Neuronal stem cell (in vitro differentiated cells): ENCODE measurements at regions not wholly inside any gene's neighbourhood (a gene's known extent, or its start where the extent isn't known, plus 50 kb on each side); places are given as distances from the start of the nearest gene placed in this dataset.
A peak's percentile ranks its signal among the peaks of the same experiment; 100 is the strongest.

Experiments used
- DNase-seq: peaks from one replicate; pipeline ENCODE4 v3.0.0-alpha.2; 2013; ENCODE audit warnings: low spot score
- H2AFZ ChIP-seq: one replicate; pipeline ENCODE4 v1.6.1; 2013; ENCODE audit warnings: mild to moderate bottlenecking, low read length, inconsistent platforms
- H2AK5ac ChIP-seq: 2 replicates; pipeline ENCODE4 v1.6.1; 2013; ENCODE audit warnings: low read depth, mild to moderate bottlenecking, inconsistent platforms, low read length, moderate library complexity, mixed read lengths
- H2BK120ac ChIP-seq: 2 replicates; pipeline ENCODE4 v1.6.1; 2013; ENCODE audit warnings: low read depth, mild to moderate bottlenecking, inconsistent platforms, low read length, moderate library complexity, mixed read lengths
- H2BK12ac ChIP-seq: one replicate; pipeline ENCODE4 v1.6.1; 2013; ENCODE audit warnings: low read length, inconsistent platforms
- H2BK15ac ChIP-seq: 2 replicates; pipeline ENCODE4 v1.6.1; 2013; ENCODE audit warnings: mild to moderate bottlenecking, low read length, inconsistent platforms, mixed read lengths
- H2BK5ac ChIP-seq: one replicate; pipeline ENCODE4 v1.6.1; 2013; ENCODE audit warnings: inconsistent platforms, mild to moderate bottlenecking, low read length, moderate library complexity
- H3K14ac ChIP-seq: one replicate; pipeline ENCODE4 v1.6.1; 2013; ENCODE audit warnings: low read length, inconsistent platforms
- H3K18ac ChIP-seq: 2 replicates; pipeline ENCODE4 v1.6.1; 2013; ENCODE audit warnings: low read length, inconsistent platforms
- H3K23ac ChIP-seq: 2 replicates; pipeline ENCODE4 v1.6.1; 2013; ENCODE audit warnings: low read depth, mild to moderate bottlenecking, mixed read lengths, low read length, inconsistent platforms; ENCODE audit not compliant: poor library complexity
- H3K27ac ChIP-seq: replicated peaks from 3 replicates; pipeline ENCODE4 v1.5.1; 2013; ENCODE audit warnings: low read length, inconsistent platforms
- H3K27me3 ChIP-seq, 3 experiments: 2 replicates each; pipeline ENCODE4 v1.6.1; 2013; ENCODE audit warnings: low read length in 3 of 3, mild to moderate bottlenecking in 2 of 3, inconsistent platforms in 1 of 3, low read depth in 1 of 3, mixed read lengths in 1 of 3, moderate library complexity in 1 of 3; ENCODE audit not compliant: control insufficient read depth in 3 of 3, insufficient read depth in 3 of 3
- H3K36me3 ChIP-seq, 2 donors: replicated peaks in 1 of 2; 2 replicates each; pipeline ENCODE4 v1.6.1; 2013; ENCODE audit warnings: low read length in 2 of 2; ENCODE audit not compliant: control insufficient read depth in 2 of 2, insufficient read depth in 2 of 2
- H3K4ac ChIP-seq: 2 replicates; pipeline ENCODE4 v1.6.1; 2013; ENCODE audit warnings: inconsistent platforms, mild to moderate bottlenecking, low read length, moderate library complexity
- H3K4me1 ChIP-seq, 2 donors: 1 replicate in 1 of 2; 2 replicates in 1 of 2; pipeline ENCODE4 v1.6.1; 2013; ENCODE audit warnings: low read length in 2 of 2, low read depth in 1 of 2; ENCODE audit not compliant: control insufficient read depth in 2 of 2, insufficient read depth in 1 of 2
- H3K4me2 ChIP-seq: one replicate; pipeline ENCODE4 v1.6.1; 2013; ENCODE audit warnings: mild to moderate bottlenecking, low read length, inconsistent platforms; ENCODE audit not compliant: insufficient read depth, poor library complexity, severe bottlenecking
- H3K4me3 ChIP-seq, 2 donors: 2 replicates each; pipeline ENCODE4 v1.5.1; 2013; ENCODE audit warnings: low read length in 2 of 2, mild to moderate bottlenecking in 2 of 2, inconsistent platforms in 1 of 2, moderate library complexity in 1 of 2
- H3K79me1 ChIP-seq: one replicate; pipeline ENCODE4 v1.6.1; 2013; ENCODE audit warnings: low read depth, mild to moderate bottlenecking, inconsistent platforms, low read length, moderate library complexity
- H3K9ac ChIP-seq: one replicate; pipeline ENCODE4 v1.6.1; 2013; ENCODE audit warnings: mild to moderate bottlenecking, low read depth, low read length, inconsistent platforms; ENCODE audit not compliant: poor library complexity
- H3K9me3 ChIP-seq, 2 donors: replicated peaks in 1 of 2; 2 replicates each; pipeline versions ENCODE3 to v1.6.1; 2013; ENCODE audit warnings: low read length in 2 of 2, mild to moderate bottlenecking in 2 of 2, inconsistent platforms in 1 of 2, low read depth in 1 of 2, mixed read lengths in 1 of 2, moderate library complexity in 1 of 2; ENCODE audit not compliant: control insufficient read depth in 2 of 2, insufficient read depth in 1 of 2
- H4K8ac ChIP-seq: one replicate; pipeline ENCODE4 v1.6.1; 2013; ENCODE audit warnings: low read depth, mild to moderate bottlenecking, inconsistent platforms, low read length, moderate library complexity
- H4K91ac ChIP-seq: one replicate; pipeline ENCODE4 v1.6.1; 2013; ENCODE audit warnings: low read length, low read depth, mild to moderate bottlenecking, inconsistent platforms; ENCODE audit not compliant: poor library complexity
- WGBS, 2 donors: extraction: QIAGEN DNeasy Blood & Tissue Kit; methylation state at CpG; one replicate each; pipeline ENCODE4 v1.1.7; 2013; ENCODE audit warnings: missing lambda C conversion rate in 2 of 2, mixed read lengths in 1 of 2; ENCODE audit not compliant: insufficient read length in 2 of 2, insufficient replicate concordance in 1 of 2; ENCODE audit errors: extremely low coverage in 2 of 2; 5-methylcytosine and 5-hydroxymethylcytosine counted together

GRCh38 chr17:73819440-73820395, 175.5 kb upstream of the SDK2 start:
- Histone ChIP-seq H3K9ac (no peak overlapping the region), H3K36me3 (no peaks in the 10 kb centered on the region), H3K4ac (no peak overlapping the region), H3K27ac (no peak overlapping the region), H3K27me3 (peaks cover 0 to 12% (median 0%) of the 10 kb centered on the region in 3 experiments), H3K14ac (no peak overlapping the region), H3K18ac (peak overlapping the region; percentile 7), H2AFZ (no peak overlapping the region), H2AK5ac (no peak overlapping the region), H2BK15ac (no peak overlapping the region), H2BK5ac (no peak overlapping the region), H4K91ac (peak overlapping the region; percentile 44), H3K9me3 (peaks cover 7% of the 10 kb centered on the region in 2 donors), H2BK120ac (no peak overlapping the region), H3K4me1 (peaks cover 0 to 6% of the 10 kb centered on the region in 2 donors), H3K4me2 (no peak overlapping the region), H4K8ac (no peak overlapping the region), H3K4me3 (no peak overlapping the region), H2BK12ac (no peak overlapping the region), H3K79me1 (no peaks in the 10 kb centered on the region), H3K23ac (no peak overlapping the region)
- WGBS, 2 donors = no CpG with 5 or more reads among the region's 19 CpGs
- DNase-seq = no peak

- Histone ChIP-seq H3K27me3 (peaks cover 0 to 19% (median 0%) of the 10 kb centered on the region in 3 experiments), H3K23ac (no peak overlapping the region), H2BK12ac (no peak overlapping the region), H3K4ac (no peak overlapping the region), H2BK5ac (no peak overlapping the region), H3K18ac (peak overlapping the region; percentile 24), H3K9ac (no peak overlapping the region), H2BK15ac (no peak overlapping the region), H2AFZ (no peak overlapping the region), H3K27ac (no peak overlapping the region), H3K9me3 (peaks cover 7% of the 10 kb centered on the region in 2 donors), H3K4me1 (peaks cover 0 to 6% of the 10 kb centered on the region in 2 donors), H2BK120ac (no peak overlapping the region), H3K36me3 (no peaks in the 10 kb centered on the region), H3K4me3 (no peak overlapping the region), H4K91ac (no peak overlapping the region), H2AK5ac (no peak overlapping the region), H3K4me2 (no peak overlapping the region), H3K14ac (no peak overlapping the region), H3K79me1 (no peaks in the 10 kb centered on the region), H4K8ac (no peak overlapping the region)
- peak; percentile 29 for DNase-seq
- WGBS, 2 donors = no CpG with 5 or more reads among the region's 20 CpGs
These were observed 176.6 kb upstream of the SDK2 start for GRCh38 chr17:73820686-73821448.

GRCh38 chr17:73821665-73822064, 177.4 kb upstream of the SDK2 start:
- Histone ChIP-seq H2BK12ac (no peak overlapping the region), H2AFZ (no peak overlapping the region), H3K4me2 (no peak overlapping the region), H3K23ac (no peak overlapping the region), H3K14ac (no peak overlapping the region), H3K9ac (no peak overlapping the region), H3K79me1 (no peaks in the 10 kb centered on the region), H4K91ac (no peak overlapping the region), H3K9me3 (peaks cover 7% of the 10 kb centered on the region in 2 donors), H2BK15ac (no peak overlapping the region), H3K4me1 (peaks cover 0 to 6% of the 10 kb centered on the region in 2 donors), H2BK120ac (no peak overlapping the region), H3K18ac (no peak overlapping the region), H2BK5ac (no peak overlapping the region), H3K4me3 (no peak overlapping the region), H3K36me3 (no peaks in the 10 kb centered on the region), H3K4ac (no peak overlapping the region), H2AK5ac (no peak overlapping the region), H3K27me3 (peaks cover 0 to 21% (median 0%) of the 10 kb centered on the region in 3 experiments), H3K27ac (no peak overlapping the region), H4K8ac (no peak overlapping the region)
- no CpG with 5 or more reads among the region's 2 CpGs for WGBS, 2 donors
- DNase-seq = no peak

- Histone ChIP-seq H3K27me3 (peaks cover 0 to 21% (median 0%) of the 10 kb centered on the region in 3 experiments), H3K23ac (no peak overlapping the region), H3K27ac (no peak overlapping the region), H2BK5ac (no peak overlapping the region), H3K36me3 (no peaks in the 10 kb centered on the region), H2AFZ (no peak overlapping the region), H2BK15ac (no peak overlapping the region), H3K9ac (no peak overlapping the region), H3K14ac (no peak overlapping the region), H3K4me2 (no peak overlapping the region), H2BK120ac (no peak overlapping the region), H3K4ac (no peak overlapping the region), H2AK5ac (no peak overlapping the region), H4K8ac (no peak overlapping the region), H3K4me1 (peaks cover 0 to 6% of the 10 kb centered on the region in 2 donors), H3K18ac (no peak overlapping the region), H3K79me1 (no peaks in the 10 kb centered on the region), H3K9me3 (peaks cover 7% of the 10 kb centered on the region in 2 donors), H3K4me3 (no peak overlapping the region), H4K91ac (no peak overlapping the region), H2BK12ac (no peak overlapping the region)
- WGBS, 2 donors = no CpG with 5 or more reads among the region's 13 CpGs
- DNase-seq = no peak
These were observed 178.1 kb upstream of the SDK2 start for GRCh38 chr17:73822371-73822770.
